K562 (cell line): ENCODE measurements at regions not wholly inside any gene's neighbourhood (a gene's known extent, or its start where the extent isn't known, plus 50 kb on each side); places are given as distances from the start of the nearest gene placed in this dataset.

ENCODE experiments used
- ARID2 ChIP-seq: fragments of 450-650 bp; IDR thresholded peaks from 2 replicates; pipeline ENCODE4 v1.6.1; 2017; ENCODE audit warnings: antibody characterized with exemption, mild to moderate bottlenecking
- CAMTA2 ChIP-seq: fragments of 250-450 bp; sonication (Bioruptor Pico); conservative IDR thresholded peaks from 2 replicates; pipeline ENCODE4 v1.5.1; 2022
- NRF1 ChIP-seq, 2 experiments: fragments of 450-650 bp; IDR thresholded peaks in 1 of 2; conservative IDR thresholded peaks in 1 of 2; 2 replicates each; pipeline ENCODE4 v1.6.1; 2014; ENCODE audit warnings: mild to moderate bottlenecking in 2 of 2
- PML ChIP-seq: IDR thresholded peaks from 2 replicates; pipeline ENCODE4 v1.6.1; 2012; ENCODE audit warnings: low read length, inconsistent platforms
- POLR2A ChIP-seq: fragments of 450-650 bp; conservative IDR thresholded peaks from 2 replicates; pipeline ENCODE4 v1.6.1; 2016
- YY1 ChIP-seq, 3 experiments: IDR thresholded peaks; 2 replicates each; pipeline ENCODE4 v1.6.1; 2011; ENCODE audit warnings: low read length in 2 of 3, mild to moderate bottlenecking in 2 of 3, moderate library complexity in 2 of 3, borderline replicate concordance in 1 of 3, control low read depth in 1 of 3, low read depth in 1 of 3; ENCODE audit not compliant: insufficient read depth in 3 of 3, insufficient replicate concordance in 2 of 3, control insufficient read depth in 1 of 3, insufficient read length in 1 of 3; ENCODE audit errors: extremely low read depth in 1 of 3
- ZNF282 ChIP-seq: sonication (generic); formaldehyde crosslinking; IDR thresholded peaks from 2 replicates; pipeline ENCODE4 v1.8.1; 2023; ENCODE audit warnings: missing genetic modification reagents
- TF ChIP-seq, protein P1 (sequence below): sonication (generic); formaldehyde crosslinking; IDR thresholded peaks from 2 replicates; pipeline ENCODE4 v1.5.0; 2020; ENCODE audit warnings: missing genetic modification reagents

DNA sequence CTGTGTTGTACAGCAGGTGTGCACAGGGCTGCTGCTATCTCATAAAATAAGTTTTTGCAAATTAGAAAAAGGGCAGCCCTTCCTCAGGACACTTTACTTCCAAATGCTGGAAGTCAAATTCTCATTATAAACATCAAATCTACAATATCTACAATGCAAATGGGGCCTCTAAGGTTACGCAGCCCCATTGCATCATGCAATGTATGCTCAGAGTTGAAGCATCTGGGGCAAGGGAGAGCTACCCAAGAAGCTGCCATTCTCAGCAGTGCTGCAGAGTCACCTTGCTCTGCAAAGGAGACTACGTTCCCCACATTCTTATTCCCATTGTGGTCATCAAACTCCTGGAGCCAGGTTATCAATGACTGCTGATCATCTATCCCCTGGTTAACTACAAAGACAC, 208.9 kb upstream of the POGK start:
- TF ChIP-seq YY1 (IDR thresholded peaks at IDR 0.05; ENCODE audit: borderline replicate concordance in 1 of 3, control insufficient read depth in 1 of 3, extremely low read depth in 1 of 3, insufficient read depth in 3 of 3, insufficient read length in 1 of 3, insufficient replicate concordance in 2 of 3, low read depth in 1 of 3, low read length in 2 of 3) (no peak), NRF1 (conservative IDR thresholded peaks at IDR 0.05 in 1 of 2, IDR thresholded peaks at IDR 0.05 in 1 of 2) (no peak), ZNF282 (CRISPR knock-in tag) (no peak), ARID2 (no peak), POLR2A (no peak), CAMTA2 (CRISPR knock-in tag) (no peak), PML (no peak)
- TF ChIP-seq, protein P1, sequence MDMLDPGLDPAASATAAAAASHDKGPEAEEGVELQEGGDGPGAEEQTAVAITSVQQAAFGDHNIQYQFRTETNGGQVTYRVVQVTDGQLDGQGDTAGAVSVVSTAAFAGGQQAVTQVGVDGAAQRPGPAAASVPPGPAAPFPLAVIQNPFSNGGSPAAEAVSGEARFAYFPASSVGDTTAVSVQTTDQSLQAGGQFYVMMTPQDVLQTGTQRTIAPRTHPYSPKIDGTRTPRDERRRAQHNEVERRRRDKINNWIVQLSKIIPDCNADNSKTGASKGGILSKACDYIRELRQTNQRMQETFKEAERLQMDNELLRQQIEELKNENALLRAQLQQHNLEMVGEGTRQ (CRISPR knock-in tag), result no peak
